ENCODE measurements at regions not wholly inside any gene's neighbourhood (a gene's known extent, or its start where the extent isn't known, plus 50 kb on each side); places are given as distances from the start of the nearest gene placed in this dataset.

GRCh38 chr17:11005940-11006339, 168.1 kb upstream of the PIRT start:
- DNase-seq (ENCODE audit: low read depth): no peak
- Histone ChIP-seq H3K27me3 (ENCODE audit: control insufficient read depth, insufficient read depth, low read length) (no peaks in the 10 kb centered on the region), H3K36me3 (ENCODE audit: control insufficient read depth, insufficient read depth, low read length) (no peaks in the 10 kb centered on the region), H3K4me3 (ENCODE audit: low read depth, low read length) (no peak overlapping the region)
- TF ChIP-seq, protein P1, sequence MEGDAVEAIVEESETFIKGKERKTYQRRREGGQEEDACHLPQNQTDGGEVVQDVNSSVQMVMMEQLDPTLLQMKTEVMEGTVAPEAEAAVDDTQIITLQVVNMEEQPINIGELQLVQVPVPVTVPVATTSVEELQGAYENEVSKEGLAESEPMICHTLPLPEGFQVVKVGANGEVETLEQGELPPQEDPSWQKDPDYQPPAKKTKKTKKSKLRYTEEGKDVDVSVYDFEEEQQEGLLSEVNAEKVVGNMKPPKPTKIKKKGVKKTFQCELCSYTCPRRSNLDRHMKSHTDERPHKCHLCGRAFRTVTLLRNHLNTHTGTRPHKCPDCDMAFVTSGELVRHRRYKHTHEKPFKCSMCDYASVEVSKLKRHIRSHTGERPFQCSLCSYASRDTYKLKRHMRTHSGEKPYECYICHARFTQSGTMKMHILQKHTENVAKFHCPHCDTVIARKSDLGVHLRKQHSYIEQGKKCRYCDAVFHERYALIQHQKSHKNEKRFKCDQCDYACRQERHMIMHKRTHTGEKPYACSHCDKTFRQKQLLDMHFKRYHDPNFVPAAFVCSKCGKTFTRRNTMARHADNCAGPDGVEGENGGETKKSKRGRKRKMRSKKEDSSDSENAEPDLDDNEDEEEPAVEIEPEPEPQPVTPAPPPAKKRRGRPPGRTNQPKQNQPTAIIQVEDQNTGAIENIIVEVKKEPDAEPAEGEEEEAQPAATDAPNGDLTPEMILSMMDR (IDR thresholded peaks at IDR 0.05; ENCODE audit: insufficient read depth, low read length, poor library complexity, severe bottlenecking): no peak

- DNase-seq (ENCODE audit: low read depth): no peak
- Histone ChIP-seq H3K4me3 (ENCODE audit: low read depth, low read length) (no peak overlapping the region), H3K27me3 (ENCODE audit: control insufficient read depth, insufficient read depth, low read length) (no peaks in the 10 kb centered on the region), H3K36me3 (ENCODE audit: control insufficient read depth, insufficient read depth, low read length) (no peaks in the 10 kb centered on the region)
- TF ChIP-seq, protein P1 (IDR thresholded peaks at IDR 0.05; ENCODE audit: insufficient read depth, low read length, poor library complexity, severe bottlenecking): no peak
Observed at GRCh38 chr17:11002417-11002816, 164.5 kb upstream of the PIRT start.

DNA sequence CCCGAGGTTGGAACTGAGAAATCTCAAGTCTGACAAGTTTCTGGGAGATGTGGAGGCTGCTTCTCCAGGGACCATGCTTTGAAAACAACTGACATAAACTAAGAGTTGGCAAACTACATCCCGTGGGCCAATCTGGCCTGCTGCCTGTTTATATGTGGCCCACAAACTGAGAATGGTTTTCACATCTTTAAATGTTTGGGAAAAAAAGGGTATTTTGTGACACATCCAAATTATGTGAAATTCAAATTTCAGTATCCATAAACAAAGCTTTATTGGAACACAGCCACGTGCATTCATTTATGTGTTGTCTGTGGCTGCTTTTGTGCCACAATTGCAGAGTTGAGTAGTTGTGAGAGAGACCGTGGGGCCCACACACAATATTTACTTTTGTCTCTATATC, 163.8 kb upstream of the PIRT start:
- no peaks in the 10 kb centered on the region for H3K27me3 ChIP-seq (ENCODE audit: control insufficient read depth, insufficient read depth, low read length)
- TF ChIP-seq, protein P1 (IDR thresholded peaks at IDR 0.05; ENCODE audit: insufficient read depth, low read length, poor library complexity, severe bottlenecking): no peak

GRCh38 chr17:10999484-10999883, 161.6 kb upstream of the PIRT start:
- Histone ChIP-seq H3K36me3 (ENCODE audit: control insufficient read depth, insufficient read depth, low read length) (no peaks in the 10 kb centered on the region), H3K4me3 (ENCODE audit: low read depth, low read length) (no peak overlapping the region), H3K27me3 (ENCODE audit: control insufficient read depth, insufficient read depth, low read length) (no peaks in the 10 kb centered on the region)
- TF ChIP-seq, protein P1 (IDR thresholded peaks at IDR 0.05; ENCODE audit: insufficient read depth, low read length, poor library complexity, severe bottlenecking): no peak
- DNase-seq (ENCODE audit: low read depth): no peak

More for the DNA sequence above, 163.8 kb upstream of the PIRT start:
- Histone ChIP-seq H3K4me3 (ENCODE audit: low read depth, low read length) (no peak overlapping the region), H3K36me3 (ENCODE audit: control insufficient read depth, insufficient read depth, low read length) (no peaks in the 10 kb centered on the region)
- DNase-seq (ENCODE audit: low read depth): no peak

GRCh38 chr17:10993126-10993525, 155.2 kb upstream of the PIRT start:
- Histone ChIP-seq H3K4me3 (ENCODE audit: low read depth, low read length) (no peak overlapping the region), H3K36me3 (ENCODE audit: control insufficient read depth, insufficient read depth, low read length) (no peaks in the 10 kb centered on the region), H3K27me3 (ENCODE audit: control insufficient read depth, insufficient read depth, low read length) (no peaks in the 10 kb centered on the region)
- TF ChIP-seq, protein P1 (IDR thresholded peaks at IDR 0.05; ENCODE audit: insufficient read depth, low read length, poor library complexity, severe bottlenecking): no peak
- DNase-seq (ENCODE audit: low read depth): no peak

GRCh38 chr17:10992106-10992880, 154.4 kb upstream of the PIRT start:
- Histone ChIP-seq H3K27me3 (ENCODE audit: control insufficient read depth, insufficient read depth, low read length) (no peaks in the 10 kb centered on the region), H3K4me3 (ENCODE audit: low read depth, low read length) (no peak overlapping the region), H3K36me3 (ENCODE audit: control insufficient read depth, insufficient read depth, low read length) (no peaks in the 10 kb centered on the region)
- TF ChIP-seq, protein P1 (IDR thresholded peaks at IDR 0.05; ENCODE audit: insufficient read depth, low read length, poor library complexity, severe bottlenecking): no peak
- DNase-seq (ENCODE audit: low read depth): no peak

Data from kidney epithelial cell (primary cell).